ENCODE measurements at regions not wholly inside any gene's neighbourhood (a gene's known extent, or its start where the extent isn't known, plus 50 kb on each side); places are given as distances from the start of the nearest gene placed in this dataset.

- no peak overlapping the region for H3K27ac Mint-ChIP-seq
Measured at GRCh38 chr1:22376976-22377375, 74.7 kb upstream of the ZBTB40 start.

GRCh38 chr1:22379566-22379965 lies 72.1 kb upstream of the ZBTB40 start:
- intact Hi-C loops (cut with micrococcal nuclease): no loop called here

More at GRCh38 chr1:22376976-22377375, 74.7 kb upstream of the ZBTB40 start:
- Histone ChIP-seq H3K9ac (ENCODE audit: insufficient read depth, low read length, poor library complexity, severe bottlenecking) (no peak overlapping the region), H3K79me2 (ENCODE audit: insufficient read depth, low read length) (no peaks in the 10 kb centered on the region), H3K27ac (ENCODE audit: low read depth in 1 of 2, low read length in 2 of 2) (no peak overlapping the region), H3K4me1 (ENCODE audit: control insufficient read depth in 1 of 2, insufficient read depth in 2 of 2, low read length in 2 of 2) (no peaks in the 10 kb centered on the region), H2AFZ (ENCODE audit: insufficient read depth, low read depth, low read length, poor library complexity, severe bottlenecking) (no peak overlapping the region), H3K9me3 (replicated peaks in 1 of 2; ENCODE audit: control insufficient read depth in 1 of 2, insufficient read depth in 1 of 2, low read length in 2 of 2) (no peaks in the 10 kb centered on the region), H4K20me1 (ENCODE audit: insufficient read depth, low read length) (no peaks in the 10 kb centered on the region), H3K4me3 (replicated peaks in 1 of 3; ENCODE audit: low read depth in 2 of 3, low read length in 3 of 3) (no peak overlapping the region), H3K36me3 (replicated peaks in 1 of 2; ENCODE audit: control insufficient read depth in 1 of 2, insufficient read depth in 2 of 2, low read length in 2 of 2) (no peaks in the 10 kb centered on the region), H3K4me2 (replicated peaks; ENCODE audit: extremely low read depth, low read length, poor library complexity, severe bottlenecking) (no peak overlapping the region), H3K27me3 (ENCODE audit: control insufficient read depth in 2 of 2, insufficient read depth in 2 of 2, low read length in 2 of 2) (no peaks in the 10 kb centered on the region)
- no peak for TF ChIP-seq CTCF (IDR thresholded peaks at IDR 0.05)
- Mint-ChIP-seq H3K27me3 (ENCODE audit: low read depth in 3 of 3) (peaks cover 10 to 15% (median 14%) of the 10 kb centered on the region in 3 donors), H3K9me3 (peaks cover 0 to 7% (median 0%) of the 10 kb centered on the region in 7 donors), H3K4me1 (no peaks in the 10 kb centered on the region), H3K4me3 (no peak overlapping the region), H3K36me3 (no peaks in the 10 kb centered on the region)
- intact Hi-C loops (cut with micrococcal nuclease): no loop called here
- no peak for DNase-seq
- WGBS (ENCODE audit: insufficient coverage): 92% methylated on average over 2 of the region's 3 CpGs

More at GRCh38 chr1:22379566-22379965, 72.1 kb upstream of the ZBTB40 start:
- H3K9me3 Mint-ChIP-seq: no peaks in the 10 kb centered on the region
- H3K4me3 ChIP-seq (replicated peaks in 1 of 3; ENCODE audit: low read depth in 2 of 3, low read length in 3 of 3): no peak overlapping the region
- no peaks in the 10 kb centered on the region for H3K36me3 ChIP-seq (replicated peaks in 1 of 2; ENCODE audit: control insufficient read depth in 1 of 2, insufficient read depth in 2 of 2, low read length in 2 of 2)
- no peak overlapping the region for H2AFZ ChIP-seq (ENCODE audit: insufficient read depth, low read depth, low read length, poor library complexity, severe bottlenecking)
- H3K4me3 Mint-ChIP-seq: no peak overlapping the region
- WGBS (ENCODE audit: insufficient coverage): 100% methylated on average over 2 of the region's 7 CpGs
- H3K27me3 Mint-ChIP-seq (ENCODE audit: low read depth in 3 of 3): peaks cover 10 to 15% (median 12%) of the 10 kb centered on the region in 3 donors
- no peak for DNase-seq
- H4K20me1 ChIP-seq (ENCODE audit: insufficient read depth, low read length): no peaks in the 10 kb centered on the region
- H3K27me3 ChIP-seq (ENCODE audit: control insufficient read depth in 2 of 2, insufficient read depth in 2 of 2, low read length in 2 of 2): peaks cover 0 to 3% of the 10 kb centered on the region in 2 donors
- no peak overlapping the region for H3K27ac ChIP-seq (ENCODE audit: low read depth in 1 of 2, low read length in 2 of 2)
- H3K4me2 ChIP-seq (replicated peaks; ENCODE audit: extremely low read depth, low read length, poor library complexity, severe bottlenecking): no peak overlapping the region
- no peak for TF ChIP-seq CTCF (IDR thresholded peaks at IDR 0.05)
- H3K9ac ChIP-seq (ENCODE audit: insufficient read depth, low read length, poor library complexity, severe bottlenecking): no peak overlapping the region
- peak overlapping the region in 1 of 7 donors; percentile 1 for H3K27ac Mint-ChIP-seq
- no peaks in the 10 kb centered on the region for H3K4me1 ChIP-seq (ENCODE audit: control insufficient read depth in 1 of 2, insufficient read depth in 2 of 2, low read length in 2 of 2)
- H3K36me3 Mint-ChIP-seq: no peaks in the 10 kb centered on the region
- H3K9me3 ChIP-seq (replicated peaks in 1 of 2; ENCODE audit: control insufficient read depth in 1 of 2, insufficient read depth in 1 of 2, low read length in 2 of 2): no peaks in the 10 kb centered on the region
- no peaks in the 10 kb centered on the region for H3K4me1 Mint-ChIP-seq
- no peaks in the 10 kb centered on the region for H3K79me2 ChIP-seq (ENCODE audit: insufficient read depth, low read length)

Measured in CD14-positive monocyte (primary cell).